ENCODE measurements at regions not wholly inside any gene's neighbourhood (a gene's known extent, or its start where the extent isn't known, plus 50 kb on each side); places are given as distances from the start of the nearest gene placed in this dataset.

DNA sequence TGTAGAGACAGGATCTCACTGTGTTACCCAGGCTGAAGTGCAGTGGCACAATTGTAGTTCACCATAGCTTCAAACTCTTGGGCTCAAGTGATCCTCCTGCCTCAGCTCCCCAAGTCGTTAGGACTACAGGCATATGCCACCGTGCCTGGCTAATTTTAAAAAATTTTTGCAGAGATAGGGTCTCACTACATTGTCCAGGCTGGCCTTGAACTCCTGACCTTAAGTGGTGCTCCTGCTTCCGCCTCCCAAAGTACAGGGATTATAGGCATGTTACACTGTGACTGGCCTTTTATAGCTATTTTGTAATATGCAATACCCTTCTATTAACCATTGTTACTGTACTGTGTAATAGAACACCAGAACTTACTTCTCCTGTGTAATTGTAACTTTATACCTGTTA lies 139.3 kb upstream of the ZNF267 start:
- TF ChIP-seq, protein P1, sequence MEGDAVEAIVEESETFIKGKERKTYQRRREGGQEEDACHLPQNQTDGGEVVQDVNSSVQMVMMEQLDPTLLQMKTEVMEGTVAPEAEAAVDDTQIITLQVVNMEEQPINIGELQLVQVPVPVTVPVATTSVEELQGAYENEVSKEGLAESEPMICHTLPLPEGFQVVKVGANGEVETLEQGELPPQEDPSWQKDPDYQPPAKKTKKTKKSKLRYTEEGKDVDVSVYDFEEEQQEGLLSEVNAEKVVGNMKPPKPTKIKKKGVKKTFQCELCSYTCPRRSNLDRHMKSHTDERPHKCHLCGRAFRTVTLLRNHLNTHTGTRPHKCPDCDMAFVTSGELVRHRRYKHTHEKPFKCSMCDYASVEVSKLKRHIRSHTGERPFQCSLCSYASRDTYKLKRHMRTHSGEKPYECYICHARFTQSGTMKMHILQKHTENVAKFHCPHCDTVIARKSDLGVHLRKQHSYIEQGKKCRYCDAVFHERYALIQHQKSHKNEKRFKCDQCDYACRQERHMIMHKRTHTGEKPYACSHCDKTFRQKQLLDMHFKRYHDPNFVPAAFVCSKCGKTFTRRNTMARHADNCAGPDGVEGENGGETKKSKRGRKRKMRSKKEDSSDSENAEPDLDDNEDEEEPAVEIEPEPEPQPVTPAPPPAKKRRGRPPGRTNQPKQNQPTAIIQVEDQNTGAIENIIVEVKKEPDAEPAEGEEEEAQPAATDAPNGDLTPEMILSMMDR (conservative IDR thresholded peaks at IDR 0.05 in 1 of 2, IDR thresholded peaks at IDR 0.05 in 1 of 2; ENCODE audit: extremely low read depth in 1 of 2, insufficient read depth in 1 of 2, low read depth in 1 of 2, low read length in 2 of 2), result no peak
- no peak for TF ChIP-seq EZH2 (IDR thresholded peaks at IDR 0.05; ENCODE audit: borderline replicate concordance, low read length)

Measured in mammary epithelial cell (primary cell).